NT2/D1 (cell line): ENCODE measurements at regions not wholly inside any gene's neighbourhood (a gene's known extent, or its start where the extent isn't known, plus 50 kb on each side); places are given as distances from the start of the nearest gene placed in this dataset.

Source experiments
- SUZ12 ChIP-seq: IDR thresholded peaks from 2 replicates; pipeline ENCODE4 v1.6.1; 2011; ENCODE audit not compliant: insufficient read length, insufficient read depth; ENCODE audit errors: extremely low read depth
- YY1 ChIP-seq: IDR thresholded peaks from 2 replicates; pipeline ENCODE4 v1.6.1; 2011; ENCODE audit not compliant: insufficient read length, insufficient read depth

DNA sequence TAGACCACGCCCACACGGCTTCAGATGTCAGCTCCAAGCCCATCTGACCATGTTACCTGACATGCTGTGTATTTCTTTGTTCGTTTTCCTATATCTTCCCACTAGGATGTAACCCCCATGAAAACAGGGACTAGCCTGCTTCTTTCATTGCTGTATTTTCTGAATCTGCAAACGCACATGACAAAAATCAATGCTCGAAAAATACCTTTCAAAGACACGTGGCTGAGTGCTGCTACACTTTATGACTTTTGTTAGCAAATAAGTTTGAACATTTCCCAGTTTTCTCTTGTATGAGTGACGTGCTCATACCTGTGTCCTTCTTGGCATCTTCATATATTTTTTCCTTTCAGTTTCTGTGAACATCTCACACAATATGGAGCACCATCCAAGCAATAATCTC is 181.3 kb upstream of the IRX1 start:
- no peak for TF ChIP-seq YY1
- TF ChIP-seq SUZ12, result no peak
